ENCODE measurements at regions not wholly inside any gene's neighbourhood (a gene's known extent, or its start where the extent isn't known, plus 50 kb on each side); places are given as distances from the start of the nearest gene placed in this dataset.
"Not testable (repeated sequence)": the region's sequence is repeated elsewhere in the genome, so short reads cannot be mapped to it uniquely, and the experiment has no call there.

DNA sequence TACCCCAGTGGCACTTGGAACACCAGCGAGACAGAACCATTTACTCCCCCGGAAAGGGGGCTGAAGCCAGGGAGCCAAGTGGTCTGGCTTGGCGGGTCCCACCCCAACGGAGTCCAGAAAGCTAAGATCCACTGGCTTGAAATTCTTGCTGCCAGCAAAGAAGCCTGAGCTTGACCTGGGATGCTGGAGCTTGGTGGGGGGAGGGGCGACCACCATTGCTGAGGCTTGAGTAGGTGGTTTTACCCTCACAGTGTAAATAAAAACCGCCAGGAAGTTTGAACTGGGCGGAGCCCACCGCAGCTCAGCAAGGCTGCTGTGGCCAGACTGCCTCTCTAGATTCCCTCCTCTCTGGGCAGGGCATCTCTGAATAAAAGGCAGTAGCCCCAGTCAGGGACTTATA lies 62.8 kb downstream of the RPS24 start:
- DNase-seq, result not testable (repeated sequence)

GRCh38 chr10:78102593-78102992 lies 68.9 kb downstream of the RPS24 start:
- not testable (repeated sequence) for DNase-seq

- DNase-seq, result no peak
Observed at GRCh38 chr10:78109210-78109609, 75.5 kb downstream of the RPS24 start.

DNA sequence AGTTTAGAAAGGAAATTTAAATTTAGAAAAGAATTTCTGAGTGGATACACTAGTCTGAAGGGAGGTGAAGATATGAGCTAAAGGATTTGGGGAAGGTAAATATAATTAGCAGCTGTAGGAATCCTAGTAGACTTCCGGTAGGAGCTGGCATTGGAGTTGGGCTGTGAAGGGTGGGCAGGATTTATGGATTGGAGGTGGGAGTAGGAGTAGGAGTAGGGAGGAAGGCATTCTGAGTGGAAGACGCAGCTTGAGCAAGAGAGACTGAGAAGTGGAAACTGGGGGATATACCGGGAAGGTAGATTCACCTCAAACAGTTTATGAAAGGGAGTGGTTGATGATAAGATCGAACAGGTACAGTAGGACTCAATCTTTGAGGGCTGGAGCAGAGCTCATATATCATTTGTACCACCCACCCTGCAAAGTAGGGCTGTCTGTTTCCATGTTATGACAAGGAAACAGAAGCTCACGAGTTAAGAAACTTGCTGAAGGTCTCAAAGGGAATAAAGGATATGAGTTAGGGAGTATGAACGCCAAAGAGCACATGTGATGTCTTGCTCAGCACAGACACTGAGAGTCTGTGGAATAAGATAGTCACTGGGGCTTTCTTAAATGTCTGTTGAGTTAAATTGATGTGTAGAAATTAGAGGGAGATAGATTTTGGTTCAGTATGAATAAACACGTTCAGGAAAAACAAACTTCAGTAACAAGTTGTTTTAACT lies 81.6 kb downstream of the RPS24 start:
- DNase-seq, result no peak

- DNase-seq, result no peak
Observed at GRCh38 chr10:78116361-78116760, 82.7 kb downstream of the RPS24 start.

DNA sequence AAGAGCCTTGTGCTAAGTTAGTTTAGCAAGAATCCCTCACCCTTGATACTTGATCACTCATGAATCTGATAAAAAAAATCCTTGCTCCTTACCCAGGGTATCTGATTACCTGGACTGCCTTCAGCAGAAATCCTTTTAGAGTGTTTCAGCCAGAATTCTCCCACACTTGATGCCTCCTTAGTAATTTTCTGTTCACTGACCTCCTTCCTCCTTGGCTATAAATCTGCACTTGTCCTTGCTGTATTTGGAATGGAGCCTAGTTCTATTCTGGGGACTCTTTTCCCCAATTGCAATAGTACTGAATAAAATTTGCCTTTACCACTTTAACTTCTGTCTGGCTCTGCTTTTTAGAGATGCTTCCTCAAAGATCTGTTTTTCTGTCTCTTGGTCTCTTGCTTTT lies 84.9 kb downstream of the RPS24 start:
- DNase-seq, result no peak

- DNase-seq, result no peak
Observed at GRCh38 chr10:78121801-78122200, 88.1 kb downstream of the RPS24 start.

DNA sequence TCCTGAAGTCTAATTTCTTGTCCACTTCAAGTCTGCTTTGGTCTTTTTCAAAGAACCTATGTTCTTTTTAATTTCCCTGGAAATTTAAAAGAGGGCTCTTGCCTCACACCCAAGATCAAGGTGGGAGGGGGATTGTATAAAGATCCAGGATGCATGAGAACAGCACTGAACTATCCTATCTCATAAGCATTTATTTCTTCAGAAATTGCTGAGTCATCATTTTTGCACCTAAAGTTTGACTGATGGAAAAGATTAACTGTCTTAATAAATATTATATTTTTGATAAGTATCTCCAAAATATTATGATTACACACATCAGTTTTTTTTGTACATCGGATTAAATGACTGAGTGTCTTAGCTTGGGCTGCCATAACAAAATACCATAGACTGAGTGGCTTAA lies 90.5 kb downstream of the RPS24 start:
- DNase-seq, result no peak

GRCh38 chr10:78129211-78129610 lies 95.5 kb downstream of the RPS24 start:
- no peak for DNase-seq

- no peak for DNase-seq
Observed at GRCh38 chr10:78130966-78131710, 97.5 kb downstream of the RPS24 start.

GRCh38 chr10:78134773-78135306 lies 101.2 kb downstream of the RPS24 start:
- DNase-seq, result no peak

GRCh38 chr10:78137147-78137546 lies 103.5 kb downstream of the RPS24 start:
- DNase-seq, result no peak

DNA sequence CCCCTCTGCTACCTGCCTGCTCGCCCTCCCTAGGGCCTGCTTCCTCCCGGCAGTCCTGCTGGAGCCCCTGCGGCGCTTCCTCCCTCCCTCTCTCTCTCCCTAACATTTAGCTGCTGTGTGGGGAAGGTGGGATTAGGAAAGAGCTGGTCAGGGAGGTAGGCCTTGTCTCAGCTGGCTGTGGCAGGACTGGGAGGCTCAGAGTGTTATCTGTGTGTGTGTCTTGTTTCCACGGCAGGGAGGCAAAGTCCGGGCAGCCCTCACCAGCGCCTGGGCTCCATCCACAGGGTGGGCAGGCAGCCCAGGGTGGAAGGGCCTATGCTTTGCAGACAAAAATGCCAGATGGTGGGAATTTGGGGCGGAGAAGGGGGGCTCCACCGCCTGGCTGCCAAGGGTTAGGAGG lies 105.7 kb downstream of the RPS24 start:
- no peak for DNase-seq

GRCh38 chr10:78140066-78140630 lies 106.5 kb downstream of the RPS24 start:
- DNase-seq, result no peak

- DNase-seq, result no peak
Observed at GRCh38 chr10:78143576-78143975, 109.9 kb downstream of the RPS24 start.

DNA sequence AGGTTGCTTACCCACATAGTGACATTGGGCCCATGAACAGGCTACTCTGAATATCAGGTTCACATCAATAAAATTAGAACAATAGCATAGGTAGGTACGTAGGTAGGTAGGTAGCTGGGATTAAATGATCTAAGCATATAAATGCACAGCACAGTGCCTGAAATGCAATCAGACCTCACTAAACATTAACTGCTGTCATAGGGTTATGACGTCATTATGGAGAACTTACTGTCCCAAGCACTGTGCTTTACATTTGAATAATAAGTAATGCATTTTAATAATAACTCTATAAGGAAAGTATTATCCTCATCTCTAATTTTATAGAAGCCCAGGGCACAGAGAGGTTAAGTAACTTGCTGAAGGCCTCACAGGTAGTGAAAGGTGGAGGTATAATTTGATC lies 112.5 kb downstream of the RPS24 start:
- no peak for DNase-seq

DNA sequence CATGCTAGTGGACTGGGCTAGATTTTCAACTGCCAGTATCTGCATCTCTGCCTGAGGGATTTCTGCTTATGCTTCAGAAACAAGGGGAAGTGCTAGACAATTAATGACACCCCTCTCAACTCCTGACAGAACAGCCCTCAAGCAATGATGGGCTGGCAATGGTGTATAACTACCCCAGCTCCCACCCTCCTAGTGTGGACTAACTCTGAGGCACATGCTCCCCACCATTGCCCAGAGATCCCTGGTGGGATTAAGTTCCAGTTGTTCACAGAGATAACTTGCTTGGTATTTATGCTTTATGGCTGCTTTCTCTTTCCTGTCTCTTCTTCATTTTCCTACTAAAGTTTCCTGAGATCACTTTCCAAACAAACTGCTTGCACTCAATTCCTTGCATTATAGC lies 113.5 kb downstream of the RPS24 start:
- no peak for DNase-seq

GRCh38 chr10:78148216-78148960 lies 114.7 kb downstream of the RPS24 start:
- no peak for DNase-seq

GRCh38 chr10:78148961-78149612 lies 115.4 kb downstream of the RPS24 start:
- no peak for DNase-seq

DNA sequence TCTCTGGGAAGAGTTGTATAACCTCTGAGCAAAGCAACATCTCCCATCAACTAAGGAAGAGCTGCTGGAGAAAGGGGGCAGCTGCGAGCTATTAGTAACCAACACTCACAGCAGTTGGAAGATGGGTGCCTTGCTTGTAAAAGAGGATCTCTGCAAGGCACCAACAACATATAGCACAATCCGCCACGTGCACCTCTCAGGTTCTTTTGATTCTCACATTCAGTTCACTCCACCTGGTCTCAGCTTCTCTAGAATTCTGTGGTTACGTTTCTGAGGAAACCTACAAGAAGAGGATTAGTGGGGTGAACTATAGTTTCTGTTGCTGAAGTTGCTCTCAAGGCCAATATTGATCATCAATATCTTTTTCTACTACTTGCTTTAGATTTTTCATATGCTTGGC lies 117.1 kb downstream of the RPS24 start:
- no peak for DNase-seq

DNA sequence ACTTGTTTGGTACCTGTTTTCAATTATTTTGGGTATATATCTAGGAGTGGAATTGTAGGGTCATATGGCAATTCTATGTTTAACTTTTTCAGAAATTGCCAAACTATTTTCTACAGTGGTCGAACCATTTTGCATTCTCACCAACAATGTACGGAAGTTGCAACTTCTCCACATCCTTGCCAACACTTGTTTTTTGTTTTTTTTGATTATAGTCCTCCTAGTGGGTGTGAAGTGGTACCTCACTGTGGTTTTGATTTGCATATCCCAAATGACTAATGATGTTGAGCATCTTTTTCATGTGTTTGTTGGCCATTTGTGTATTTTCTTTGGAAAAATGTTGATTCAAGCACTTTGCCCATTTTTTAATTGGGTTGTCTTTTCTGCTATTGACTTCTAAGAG lies 122.1 kb downstream of the RPS24 start:
- no peak for DNase-seq

- DNase-seq, result no peak
Observed at GRCh38 chr10:78160591-78160990, 126.9 kb downstream of the RPS24 start.

GRCh38 chr10:78162853-78163252 lies 129.2 kb downstream of the RPS24 start:
- DNase-seq, result no peak

Measured in CD4-positive, alpha-beta T cell treated with Interferon gamma for 1 hour (primary cell).